WERI-Rb-1 (cell line): ENCODE measurements at regions not wholly inside any gene's neighbourhood (a gene's known extent, or its start where the extent isn't known, plus 50 kb on each side); places are given as distances from the start of the nearest gene placed in this dataset.

Experiments used
- DNase-seq: peaks from one replicate; pipeline ENCODE4 v3.0.0-alpha.2; 2020
- H3K27ac ChIP-seq: fragments of 250-450 bp; sonication (Bioruptor Pico); 2 replicates; pipeline ENCODE4 v1.5.1; 2020; ENCODE audit warnings: mild to moderate bottlenecking, moderate library complexity
- H3K27me3 ChIP-seq: fragments of 250-450 bp; sonication (Bioruptor Pico); 2 replicates; pipeline ENCODE4 v1.5.1; 2021; ENCODE audit warnings: mild to moderate bottlenecking, low read depth, moderate library complexity; ENCODE audit not compliant: insufficient read depth, severe bottlenecking
- H3K36me3 ChIP-seq: fragments of 250-450 bp; sonication (Bioruptor Pico); 2 replicates; pipeline ENCODE4 v1.5.1; 2020; ENCODE audit warnings: mild to moderate bottlenecking, moderate library complexity
- H3K4me3 ChIP-seq: 2 replicates; pipeline ENCODE4 v1.5.1; 2011; ENCODE audit warnings: low read depth, mild to moderate bottlenecking, control low read depth, low read length
- H3K9me3 ChIP-seq: fragments of 250-450 bp; sonication (Bioruptor Pico); 2 replicates; pipeline ENCODE4 v1.5.1; 2021; ENCODE audit warnings: mild to moderate bottlenecking, moderate library complexity; ENCODE audit not compliant: severe bottlenecking
- CTCF ChIP-seq: IDR thresholded peaks from 2 replicates; pipeline ENCODE4 v1.5.1; 2011; ENCODE audit warnings: low read depth, mild to moderate bottlenecking, control low read depth, inconsistent platforms, low read length

GRCh38 chrX:124529786-124530185, 183.4 kb downstream of the SH2D1A start:
- H3K27ac ChIP-seq, result no peak overlapping the region
- H3K9me3 ChIP-seq, result no peaks in the 10 kb centered on the region
- no peak overlapping the region for H3K4me3 ChIP-seq
- peaks cover 47% of the 10 kb centered on the region for H3K27me3 ChIP-seq
- H3K36me3 ChIP-seq, result no peaks in the 10 kb centered on the region
- no peak for DNase-seq
- TF ChIP-seq CTCF, result no peak

- no peak overlapping the region for H3K27ac ChIP-seq
- no peaks in the 10 kb centered on the region for H3K36me3 ChIP-seq
- peaks cover 52% of the 10 kb centered on the region for H3K27me3 ChIP-seq
- H3K4me3 ChIP-seq, result no peak overlapping the region
- no peak for DNase-seq
- H3K9me3 ChIP-seq, result no peaks in the 10 kb centered on the region
- TF ChIP-seq CTCF, result no peak
Observed at GRCh38 chrX:124530803-124531202, 184.4 kb downstream of the SH2D1A start.

GRCh38 chrX:124534536-124534935, 188.2 kb downstream of the SH2D1A start:
- no peak for TF ChIP-seq CTCF
- H3K4me3 ChIP-seq, result no peak overlapping the region
- H3K36me3 ChIP-seq, result no peaks in the 10 kb centered on the region
- no peaks in the 10 kb centered on the region for H3K9me3 ChIP-seq
- no peak for DNase-seq
- no peak overlapping the region for H3K27ac ChIP-seq
- H3K27me3 ChIP-seq, result peaks cover 40% of the 10 kb centered on the region

- TF ChIP-seq CTCF, result no peak
- peaks cover 26% of the 10 kb centered on the region for H3K27me3 ChIP-seq
Observed at GRCh38 chrX:124540474-124540873, 194.1 kb downstream of the SH2D1A start.

GRCh38 chrX:124548571-124548970, 202.2 kb downstream of the SH2D1A start:
- H3K4me3 ChIP-seq, result no peak overlapping the region
- H3K36me3 ChIP-seq, result no peaks in the 10 kb centered on the region
- DNase-seq, result no peak
- no peaks in the 10 kb centered on the region for H3K9me3 ChIP-seq
- H3K27ac ChIP-seq, result no peak overlapping the region
- H3K27me3 ChIP-seq, result peaks cover 29% of the 10 kb centered on the region
- no peak for TF ChIP-seq CTCF

More at GRCh38 chrX:124540474-124540873, 194.1 kb downstream of the SH2D1A start:
- DNase-seq, result no peak
- Histone ChIP-seq H3K36me3 (no peaks in the 10 kb centered on the region), H3K27ac (no peak overlapping the region), H3K9me3 (no peaks in the 10 kb centered on the region), H3K4me3 (no peak overlapping the region)

- Histone ChIP-seq H3K27me3 (peaks cover 14% of the 10 kb centered on the region), H3K36me3 (no peaks in the 10 kb centered on the region), H3K27ac (no peak overlapping the region), H3K4me3 (no peak overlapping the region), H3K9me3 (no peaks in the 10 kb centered on the region)
- TF ChIP-seq CTCF, result no peak
- no peak for DNase-seq
Observed at GRCh38 chrX:124555036-124555595, 208.8 kb downstream of the SH2D1A start.
